ENCODE measurements at regions not wholly inside any gene's neighbourhood (a gene's known extent, or its start where the extent isn't known, plus 50 kb on each side); places are given as distances from the start of the nearest gene placed in this dataset.

DNA sequence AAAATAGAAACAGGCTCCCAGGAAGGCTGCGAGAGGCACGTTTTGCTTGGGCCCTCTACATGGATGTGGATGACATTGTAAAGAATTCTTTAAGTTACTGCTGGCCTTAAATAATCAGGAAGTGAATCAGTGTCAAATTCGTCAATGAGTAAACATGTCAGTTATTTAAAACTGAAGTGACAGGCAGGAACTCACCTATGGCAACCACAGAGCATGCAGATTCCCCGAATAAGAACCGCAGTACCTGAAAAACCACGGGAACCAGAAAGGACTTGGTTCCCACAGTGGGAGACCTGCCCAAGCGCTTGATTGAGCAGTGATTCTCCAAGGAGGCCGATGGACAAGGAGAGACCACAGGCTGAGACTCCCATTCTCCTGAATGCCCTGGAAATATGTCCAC is 351.2 kb upstream of the AKR1E2 start:
- TF ChIP-seq CTCF (IDR thresholded peaks at IDR 0.05), result no peak
- H3K27me3 ChIP-seq, result no peaks in the 10 kb centered on the region
- no peaks in the 10 kb centered on the region for H3K4me1 ChIP-seq
- H3K4me3 ChIP-seq, result no peak overlapping the region
- H3K9me3 ChIP-seq, result no peaks in the 10 kb centered on the region
- no peaks in the 10 kb centered on the region for H3K36me3 ChIP-seq
- no peak for DNase-seq (ENCODE audit: low spot score)
- no peak overlapping the region for H3K27ac ChIP-seq

DNA sequence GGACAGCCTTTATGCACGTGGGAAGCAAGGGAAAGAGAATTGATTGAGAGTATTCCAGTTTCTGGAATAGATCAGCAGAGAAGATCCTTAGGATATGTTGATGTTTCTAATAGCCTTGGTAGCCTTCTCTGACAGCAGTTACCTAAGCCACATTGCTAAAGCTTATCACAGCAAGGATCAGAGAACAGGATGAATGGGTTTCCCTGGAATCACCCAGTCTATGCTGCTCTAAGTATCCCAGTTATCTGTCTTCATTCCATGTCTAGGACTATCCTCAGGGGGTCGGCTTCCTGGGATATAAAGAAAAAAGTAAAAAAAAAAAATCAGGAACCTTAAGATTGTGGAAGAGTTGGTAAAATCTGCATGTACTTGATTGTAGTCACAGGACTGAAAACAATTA is 352.0 kb upstream of the AKR1E2 start:
- H3K9me3 ChIP-seq, result no peaks in the 10 kb centered on the region
- no peaks in the 10 kb centered on the region for H3K36me3 ChIP-seq
- H3K4me1 ChIP-seq, result no peaks in the 10 kb centered on the region
- no peak for TF ChIP-seq CTCF (IDR thresholded peaks at IDR 0.05)
- H3K4me3 ChIP-seq, result no peak overlapping the region
- DNase-seq (ENCODE audit: low spot score), result no peak
- H3K27ac ChIP-seq, result no peak overlapping the region
- H3K27me3 ChIP-seq, result no peaks in the 10 kb centered on the region

DNA sequence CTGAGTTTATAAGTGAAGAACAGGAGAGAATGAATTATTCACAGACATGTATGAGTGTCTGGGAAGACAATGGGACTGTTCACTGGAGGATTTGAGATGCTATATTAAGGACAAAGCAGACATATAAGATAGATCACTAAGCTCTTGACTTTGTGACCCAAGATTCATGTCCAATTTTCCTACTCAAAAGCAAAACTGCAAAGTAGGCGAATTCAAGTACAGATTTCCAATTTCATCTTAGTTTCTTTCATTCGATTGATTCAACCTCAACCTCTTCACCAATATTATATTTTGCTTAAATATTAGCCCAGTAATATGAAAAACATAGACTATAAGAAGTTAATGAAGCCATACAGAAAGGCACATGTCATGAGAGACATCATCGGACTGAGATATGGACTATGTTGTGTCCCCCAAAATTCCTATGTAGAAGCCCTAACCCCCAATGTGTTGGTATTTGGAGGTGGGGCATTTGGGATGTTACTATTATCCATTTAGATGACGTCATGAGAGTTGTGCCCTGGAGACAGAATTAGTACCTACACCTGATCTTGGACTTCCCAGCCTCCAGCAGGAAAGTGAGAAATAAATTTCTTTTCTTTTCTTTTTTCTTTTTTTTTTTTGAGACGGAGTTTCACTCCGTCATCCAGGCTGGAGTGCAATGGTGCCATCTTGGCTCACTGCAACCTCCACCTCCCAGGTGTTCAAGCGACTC is 353.7 kb upstream of the AKR1E2 start:
- Histone ChIP-seq H3K27ac (no peak overlapping the region), H3K4me1 (no peaks in the 10 kb centered on the region), H3K9me3 (no peaks in the 10 kb centered on the region), H3K36me3 (no peaks in the 10 kb centered on the region), H3K4me3 (no peak overlapping the region), H3K27me3 (no peaks in the 10 kb centered on the region)
- no peak for TF ChIP-seq CTCF (IDR thresholded peaks at IDR 0.05)
- no peak for DNase-seq (ENCODE audit: low spot score)

GRCh38 chr10:4470231-4470835 is 355.7 kb upstream of the AKR1E2 start:
- H3K27me3 ChIP-seq, result no peaks in the 10 kb centered on the region
- H3K27ac ChIP-seq, result no peak overlapping the region
- no peaks in the 10 kb centered on the region for H3K4me1 ChIP-seq
- DNase-seq (ENCODE audit: low spot score), result no peak
- no peaks in the 10 kb centered on the region for H3K9me3 ChIP-seq
- TF ChIP-seq CTCF (IDR thresholded peaks at IDR 0.05), result no peak
- H3K4me3 ChIP-seq, result no peak overlapping the region
- H3K36me3 ChIP-seq, result no peaks in the 10 kb centered on the region

DNA sequence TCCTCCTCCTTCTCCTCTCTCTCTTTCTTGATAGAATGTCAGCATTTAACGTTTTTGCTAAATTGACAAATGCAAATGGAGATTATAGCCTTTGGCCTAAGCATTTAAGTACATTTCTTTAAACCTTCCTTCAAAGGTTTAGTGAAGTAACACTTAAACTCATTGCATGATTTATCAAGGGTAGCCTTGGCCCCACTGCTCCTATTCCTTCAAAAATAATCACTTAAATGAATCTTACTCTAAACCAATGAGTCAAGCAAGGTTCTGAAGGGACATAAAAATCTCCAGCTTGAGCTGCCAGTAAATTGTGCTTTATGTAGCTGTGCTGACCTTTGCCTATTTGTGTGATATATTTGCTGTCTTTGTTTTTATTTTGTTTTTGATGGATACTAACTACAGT is 358.5 kb upstream of the AKR1E2 start:
- H3K9me3 ChIP-seq, result no peaks in the 10 kb centered on the region
- no peak overlapping the region for H3K27ac ChIP-seq
- H3K4me1 ChIP-seq, result no peaks in the 10 kb centered on the region
- H3K4me3 ChIP-seq, result no peak overlapping the region
- no peaks in the 10 kb centered on the region for H3K36me3 ChIP-seq
- no peaks in the 10 kb centered on the region for H3K27me3 ChIP-seq
- no peak for DNase-seq (ENCODE audit: low spot score)
- no peak for TF ChIP-seq CTCF (IDR thresholded peaks at IDR 0.05)

DNA sequence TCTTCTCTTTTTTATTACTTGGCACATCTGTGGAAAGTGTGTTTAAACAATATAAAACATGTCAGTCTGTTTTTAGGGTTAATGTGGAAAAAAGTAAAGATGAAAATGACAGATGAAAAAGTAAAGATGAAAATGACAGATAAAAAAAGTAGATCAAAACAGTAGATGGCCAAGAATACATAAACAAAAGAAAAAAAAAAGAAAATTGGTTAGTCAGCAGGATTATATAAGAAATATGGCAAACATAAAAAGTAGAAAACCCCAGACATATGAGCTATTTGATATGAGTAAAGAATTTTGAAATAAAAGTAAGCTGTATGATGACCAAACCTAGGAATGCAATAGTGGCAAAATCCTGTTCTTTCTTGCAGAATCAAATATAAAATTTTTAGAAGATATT is 365.7 kb upstream of the AKR1E2 start:
- no peaks in the 10 kb centered on the region for H3K4me1 ChIP-seq
- H3K36me3 ChIP-seq, result no peaks in the 10 kb centered on the region
- H3K27ac ChIP-seq, result no peak overlapping the region
- no peaks in the 10 kb centered on the region for H3K27me3 ChIP-seq
- H3K9me3 ChIP-seq, result no peaks in the 10 kb centered on the region
- TF ChIP-seq CTCF (IDR thresholded peaks at IDR 0.05), result no peak
- DNase-seq (ENCODE audit: low spot score), result no peak
- H3K4me3 ChIP-seq, result no peak overlapping the region

Data from right atrium auricular region (tissue), 2 donors.